Chondrocyte (in vitro differentiated cells): ENCODE measurements at regions not wholly inside any gene's neighbourhood (a gene's known extent, or its start where the extent isn't known, plus 50 kb on each side); places are given as distances from the start of the nearest gene placed in this dataset.

Experiments used
- DNase-seq: peaks from one replicate; pipeline ENCODE4 v3.0.0; 2021; ENCODE audit warnings: mixed read lengths, low spot score
- H3K27ac Mint-ChIP-seq: one replicate; pipeline ENCODE4 v1.8.0; 2021; ENCODE audit warnings: mild to moderate bottlenecking, moderate library complexity, mixed read lengths; ENCODE audit not compliant: unreplicated experiment
- H3K27me3 Mint-ChIP-seq: 2 replicates; pipeline ENCODE4 v1.8.0; 2021; ENCODE audit warnings: low read depth, mixed read lengths
- H3K36me3 Mint-ChIP-seq: 2 replicates; pipeline ENCODE4 v1.8.0; 2021; ENCODE audit warnings: low read depth, mixed read lengths
- H3K4me1 Mint-ChIP-seq: 2 replicates; pipeline ENCODE4 v1.8.0; 2021; ENCODE audit warnings: low read depth, mild to moderate bottlenecking, mixed read lengths
- H3K4me3 Mint-ChIP-seq: one replicate; pipeline ENCODE4 v1.8.0; 2021; ENCODE audit warnings: mild to moderate bottlenecking, moderate library complexity, mixed read lengths; ENCODE audit not compliant: unreplicated experiment
- H3K9me3 Mint-ChIP-seq: 2 replicates; pipeline ENCODE4 v1.8.0; 2021; ENCODE audit warnings: low read depth, mixed read lengths
- CTCF ChIP-seq: fragments of 200-600 bp; sonication (generic); IDR thresholded peaks from 2 replicates; pipeline ENCODE4 v1.5.0; 2021; ENCODE audit warnings: antibody characterized with exemption, mild to moderate bottlenecking, moderate library complexity

GRCh38 chr11:129721685-129722084 is 94.0 kb upstream of the TMEM45B start:
- Mint-ChIP-seq H3K4me3 (no peak overlapping the region), H3K27ac (no peak overlapping the region), H3K27me3 (peaks cover 34% of the 10 kb centered on the region), H3K36me3 (no peaks in the 10 kb centered on the region), H3K4me1 (no peaks in the 10 kb centered on the region), H3K9me3 (no peaks in the 10 kb centered on the region)
- no peak for DNase-seq
- TF ChIP-seq CTCF = no peak

- H3K27ac Mint-ChIP-seq = no peak overlapping the region
- no peaks in the 10 kb centered on the region for H3K36me3 Mint-ChIP-seq
- H3K9me3 Mint-ChIP-seq = no peaks in the 10 kb centered on the region
- H3K4me3 Mint-ChIP-seq = no peak overlapping the region
- no peak for DNase-seq
- TF ChIP-seq CTCF = no peak
- H3K27me3 Mint-ChIP-seq = peaks cover 35% of the 10 kb centered on the region
- no peaks in the 10 kb centered on the region for H3K4me1 Mint-ChIP-seq
These were observed 93.1 kb upstream of the TMEM45B start for GRCh38 chr11:129722529-129722928.

GRCh38 chr11:129723146-129723760 is 92.4 kb upstream of the TMEM45B start:
- Mint-ChIP-seq H3K36me3 (no peaks in the 10 kb centered on the region), H3K27me3 (peaks cover 39% of the 10 kb centered on the region), H3K27ac (no peak overlapping the region), H3K4me3 (no peak overlapping the region), H3K4me1 (no peaks in the 10 kb centered on the region), H3K9me3 (no peaks in the 10 kb centered on the region)
- TF ChIP-seq CTCF = no peak
- DNase-seq = no peak

- no peak overlapping the region for H3K27ac Mint-ChIP-seq
- H3K36me3 Mint-ChIP-seq = no peaks in the 10 kb centered on the region
- no peak overlapping the region for H3K4me3 Mint-ChIP-seq
- H3K9me3 Mint-ChIP-seq = no peaks in the 10 kb centered on the region
- DNase-seq = no peak
- no peak for TF ChIP-seq CTCF
- no peaks in the 10 kb centered on the region for H3K4me1 Mint-ChIP-seq
- H3K27me3 Mint-ChIP-seq = peaks cover 42% of the 10 kb centered on the region
These were observed 91.9 kb upstream of the TMEM45B start for GRCh38 chr11:129723761-129724162.

- no peak for DNase-seq
- no peaks in the 10 kb centered on the region for H3K36me3 Mint-ChIP-seq
- H3K27ac Mint-ChIP-seq = no peak overlapping the region
- H3K27me3 Mint-ChIP-seq = peaks cover 46% of the 10 kb centered on the region
- H3K4me3 Mint-ChIP-seq = no peak overlapping the region
- H3K9me3 Mint-ChIP-seq = no peaks in the 10 kb centered on the region
- TF ChIP-seq CTCF = no peak
- no peaks in the 10 kb centered on the region for H3K4me1 Mint-ChIP-seq
These were observed 90.8 kb upstream of the TMEM45B start for GRCh38 chr11:129724866-129725265.
